LNCAP (cell line): ENCODE measurements at regions not wholly inside any gene's neighbourhood (a gene's known extent, or its start where the extent isn't known, plus 50 kb on each side); places are given as distances from the start of the nearest gene placed in this dataset.

Experiments used
- TF ChIP-seq, protein P1 (sequence below): fragments of 450-650 bp; IDR thresholded peaks from 2 replicates; pipeline ENCODE4 v1.5.1; 2017; ENCODE audit warnings: mild to moderate bottlenecking

DNA sequence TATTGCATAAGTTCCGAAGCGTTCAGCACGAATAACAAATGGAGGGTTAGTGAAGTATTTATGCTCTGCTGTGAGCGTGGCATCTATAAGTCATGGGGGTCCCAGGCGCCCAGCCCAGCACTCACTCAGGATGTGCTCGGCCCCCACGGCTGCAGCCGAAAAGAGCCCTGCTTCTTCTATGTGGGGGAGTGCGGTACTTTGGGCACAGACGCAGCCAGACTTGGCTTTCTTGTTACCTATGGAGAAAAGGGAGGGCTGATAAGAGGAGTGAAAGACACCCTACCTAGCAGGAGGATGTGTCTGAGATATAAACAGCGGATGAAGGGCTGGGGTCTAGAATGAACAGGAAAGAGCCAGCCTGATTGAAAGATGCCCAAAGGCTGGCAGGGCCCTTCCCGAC lies 51.4 kb downstream of the MRPL36 start:
- TF ChIP-seq, protein P1, sequence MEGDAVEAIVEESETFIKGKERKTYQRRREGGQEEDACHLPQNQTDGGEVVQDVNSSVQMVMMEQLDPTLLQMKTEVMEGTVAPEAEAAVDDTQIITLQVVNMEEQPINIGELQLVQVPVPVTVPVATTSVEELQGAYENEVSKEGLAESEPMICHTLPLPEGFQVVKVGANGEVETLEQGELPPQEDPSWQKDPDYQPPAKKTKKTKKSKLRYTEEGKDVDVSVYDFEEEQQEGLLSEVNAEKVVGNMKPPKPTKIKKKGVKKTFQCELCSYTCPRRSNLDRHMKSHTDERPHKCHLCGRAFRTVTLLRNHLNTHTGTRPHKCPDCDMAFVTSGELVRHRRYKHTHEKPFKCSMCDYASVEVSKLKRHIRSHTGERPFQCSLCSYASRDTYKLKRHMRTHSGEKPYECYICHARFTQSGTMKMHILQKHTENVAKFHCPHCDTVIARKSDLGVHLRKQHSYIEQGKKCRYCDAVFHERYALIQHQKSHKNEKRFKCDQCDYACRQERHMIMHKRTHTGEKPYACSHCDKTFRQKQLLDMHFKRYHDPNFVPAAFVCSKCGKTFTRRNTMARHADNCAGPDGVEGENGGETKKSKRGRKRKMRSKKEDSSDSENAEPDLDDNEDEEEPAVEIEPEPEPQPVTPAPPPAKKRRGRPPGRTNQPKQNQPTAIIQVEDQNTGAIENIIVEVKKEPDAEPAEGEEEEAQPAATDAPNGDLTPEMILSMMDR, result no peak

DNA sequence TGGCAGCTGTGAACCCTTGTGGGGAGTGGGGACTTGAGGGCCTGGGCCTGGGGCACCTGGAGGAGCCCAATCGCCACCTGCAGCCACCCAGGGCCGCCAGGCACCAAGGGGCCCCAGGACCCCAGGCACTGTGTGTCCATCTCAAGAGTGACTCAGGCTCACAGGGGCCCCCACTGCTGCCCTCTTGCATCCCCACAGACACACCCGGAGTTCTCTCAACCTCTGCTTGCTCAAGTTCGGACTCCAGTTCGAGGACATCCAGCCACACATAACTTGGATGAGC lies 51.9 kb downstream of the MRPL36 start:
- TF ChIP-seq, protein P1, result no peak

DNA sequence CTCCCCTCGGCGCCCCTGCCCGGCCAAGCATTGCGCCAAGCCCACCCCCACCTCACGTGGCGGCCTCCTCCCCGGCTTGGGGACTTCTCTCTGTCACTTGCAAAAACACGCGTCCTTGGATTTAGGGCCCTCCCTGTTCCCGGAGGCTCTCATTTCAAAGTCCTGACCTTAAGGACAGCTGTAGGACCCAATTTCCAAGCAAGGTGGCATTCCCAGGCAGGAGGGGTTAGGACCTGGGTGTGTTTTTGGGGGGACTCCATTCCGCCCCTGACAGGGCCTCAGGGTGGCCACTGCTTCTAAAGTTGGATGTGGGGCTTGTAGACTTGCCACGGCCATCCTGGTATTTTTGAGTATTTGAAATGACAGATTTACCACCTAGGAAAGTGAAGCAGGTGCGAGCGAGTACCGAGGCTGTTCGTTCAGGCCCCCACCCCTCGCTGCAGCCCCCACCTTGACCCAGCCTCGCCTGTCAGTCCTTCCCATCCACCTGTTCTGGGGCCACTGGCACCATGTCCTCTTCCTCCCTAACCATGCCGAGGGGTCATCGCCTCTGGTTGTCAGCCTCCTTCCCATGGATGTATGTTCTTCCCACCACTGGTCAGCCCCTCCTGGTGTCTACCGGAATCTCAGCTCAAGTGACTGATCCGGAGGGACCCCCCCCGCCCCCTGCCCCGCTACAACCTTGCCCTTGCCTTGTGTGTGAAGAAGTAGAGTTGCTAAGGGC lies 52.4 kb downstream of the MRPL36 start:
- TF ChIP-seq, protein P1, result no peak

DNA sequence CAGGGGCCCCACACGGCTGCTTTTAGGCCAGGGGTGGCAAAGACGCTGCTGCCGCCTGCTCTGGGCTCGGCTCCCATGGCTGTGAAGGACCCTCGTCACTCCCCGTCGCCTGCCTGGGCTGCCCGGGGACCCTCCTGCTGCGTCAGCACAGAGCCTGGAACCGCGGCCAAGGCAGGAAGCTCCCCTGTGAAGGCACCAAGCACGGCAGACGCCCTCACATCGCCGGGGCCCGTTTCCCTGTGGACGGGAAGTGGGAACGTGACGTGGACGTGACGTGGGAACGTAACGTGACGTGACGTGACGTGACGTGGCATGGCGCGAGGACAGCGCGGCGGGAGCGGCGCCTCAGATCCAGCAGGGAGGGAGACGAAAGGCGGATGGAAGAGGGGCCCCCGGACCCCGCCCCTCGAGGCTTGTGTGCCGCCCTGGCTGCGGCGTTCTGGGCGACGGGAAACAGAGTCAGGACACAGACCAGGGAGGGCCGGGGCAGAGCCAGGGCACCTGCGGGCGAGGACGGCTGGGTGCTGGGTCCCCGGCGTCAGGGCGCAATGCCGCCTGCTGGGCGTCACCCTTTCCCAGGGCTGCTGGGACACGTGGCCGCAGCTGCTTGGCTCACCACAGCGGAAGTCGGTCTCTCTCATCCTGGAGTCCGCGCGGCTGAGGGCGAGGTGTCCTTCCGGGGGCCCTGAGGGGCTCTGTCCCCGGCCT lies 53.1 kb downstream of the MRPL36 start:
- TF ChIP-seq, protein P1, result no peak

DNA sequence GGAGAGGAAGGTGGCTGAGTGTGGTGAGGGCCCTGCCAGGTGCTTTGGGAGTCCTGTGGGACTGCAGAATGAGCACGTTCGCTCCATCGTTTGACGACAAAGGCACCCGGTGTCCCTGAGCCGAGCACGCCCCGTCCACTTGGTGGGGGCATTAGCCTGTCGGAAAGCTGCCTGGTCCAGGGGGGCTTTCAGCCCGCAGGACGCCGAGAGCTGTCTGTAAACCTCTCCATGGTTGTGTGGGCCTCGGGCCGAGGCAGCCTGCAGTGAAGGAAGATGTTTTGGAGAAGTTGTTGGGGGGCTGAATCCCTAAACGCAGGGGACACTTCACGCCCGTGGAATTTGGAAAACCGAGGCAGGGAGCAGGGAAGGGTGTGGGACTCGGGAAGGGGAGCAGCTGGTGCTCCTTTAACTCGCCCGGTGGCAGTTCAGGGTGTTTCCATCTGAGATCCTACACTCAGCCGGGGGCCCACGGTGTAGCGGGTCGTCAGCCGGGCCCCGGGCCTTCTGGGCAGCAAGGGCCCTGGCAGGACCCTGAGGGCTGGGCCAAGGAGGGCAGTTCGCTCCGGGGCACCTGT lies 53.8 kb downstream of the MRPL36 start:
- TF ChIP-seq, protein P1, result no peak

DNA sequence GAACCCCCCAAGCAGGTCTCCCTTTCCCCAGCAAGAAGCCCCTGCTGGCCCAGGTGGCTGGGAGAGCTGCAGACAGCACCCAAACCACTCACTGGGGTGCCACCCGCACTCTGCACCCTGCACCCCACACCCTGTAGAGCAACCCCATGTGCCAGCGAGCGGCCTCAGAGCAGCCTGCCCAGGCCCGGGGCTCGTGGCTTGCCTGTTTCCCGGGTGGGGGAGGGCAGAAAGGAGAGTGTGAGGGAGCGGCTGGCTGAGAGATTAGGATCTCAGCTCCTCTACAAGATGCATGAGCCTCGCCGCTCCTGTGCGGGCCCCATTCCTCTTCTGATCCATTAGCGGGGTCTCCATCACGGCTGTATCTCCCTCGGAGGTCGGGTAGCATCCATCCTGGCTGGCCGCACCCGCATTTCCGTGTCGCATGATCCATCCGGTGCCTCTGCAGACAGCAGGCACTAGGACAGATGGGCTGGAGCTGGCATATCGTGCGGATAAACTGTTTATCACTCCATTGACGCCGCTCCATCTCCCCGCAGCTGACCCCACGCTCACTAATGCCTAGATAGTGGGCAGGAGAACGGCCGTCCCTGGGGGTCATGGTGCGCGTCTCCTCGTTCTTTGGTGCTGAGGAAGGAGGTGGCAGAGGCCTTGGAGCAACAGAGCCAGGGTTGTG lies 54.4 kb downstream of the MRPL36 start:
- TF ChIP-seq, protein P1, result no peak

DNA sequence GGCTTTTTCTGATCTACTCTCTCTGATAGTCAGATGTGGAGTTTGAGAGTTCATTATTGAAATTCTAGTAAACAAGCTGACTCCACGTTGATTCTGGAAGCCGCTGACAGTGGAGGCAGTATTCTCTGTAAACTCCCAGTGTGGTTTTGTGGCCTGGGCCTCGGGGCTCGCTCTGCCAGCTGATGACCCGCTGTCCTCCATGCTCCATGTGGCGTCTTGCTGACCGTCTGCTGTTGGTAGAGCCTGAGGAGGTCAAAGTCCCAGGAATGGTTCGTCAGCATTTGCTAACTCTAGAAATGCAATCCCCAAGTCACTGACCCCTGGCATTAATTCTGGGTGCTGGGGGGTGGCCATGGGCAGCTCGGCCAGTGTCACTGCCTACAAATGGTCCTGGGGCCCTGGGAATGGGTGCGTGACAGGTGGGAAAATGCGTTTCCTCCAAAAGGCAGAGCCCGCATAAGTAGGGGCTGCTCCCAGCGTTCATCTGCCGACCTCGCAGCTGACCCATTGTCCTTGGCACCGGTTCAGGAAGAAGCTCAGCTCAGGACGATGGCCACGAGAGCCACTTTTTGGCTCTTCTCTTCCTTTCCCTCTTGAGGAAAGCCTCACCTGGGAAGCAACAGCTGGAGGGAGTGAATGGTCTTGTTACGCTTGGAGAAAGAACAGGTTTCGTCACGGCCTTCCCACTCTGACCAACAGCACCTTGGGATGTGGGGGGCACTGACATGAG lies 55.1 kb downstream of the MRPL36 start:
- TF ChIP-seq, protein P1, result no peak
